ENCODE measurements at regions not wholly inside any gene's neighbourhood (a gene's known extent, or its start where the extent isn't known, plus 50 kb on each side); places are given as distances from the start of the nearest gene placed in this dataset.
"Not testable (repeated sequence)": the region's sequence is repeated elsewhere in the genome, so short reads cannot be mapped to it uniquely, and the experiment has no call there.

DNA sequence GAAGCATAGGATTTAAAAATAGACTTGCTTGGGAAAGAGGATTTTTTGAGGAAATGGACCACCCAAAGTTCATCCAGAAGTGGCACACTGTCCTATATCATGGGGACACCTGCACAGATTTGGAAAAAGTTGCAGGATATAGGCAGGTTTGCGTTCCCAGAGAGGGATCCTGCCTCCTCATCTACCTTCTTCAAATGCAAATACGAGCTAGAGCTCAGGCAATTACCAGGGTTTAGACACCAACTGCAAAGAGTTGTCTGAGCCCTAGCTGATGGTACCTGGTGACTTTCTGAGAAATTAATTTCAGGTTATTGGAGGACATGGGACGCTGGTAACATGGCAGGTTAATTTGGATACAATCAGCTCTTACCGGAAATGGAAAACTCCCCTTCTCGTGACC, 423.7 kb upstream of the MTPN start:
- Histone ChIP-seq H3K9me3 (no peaks in the 10 kb centered on the region), H3K27me3 (no peaks in the 10 kb centered on the region), H3K36me3 (no peaks in the 10 kb centered on the region), H3K27ac (no peak overlapping the region), H3K4me3 (no peak overlapping the region), H3K4me1 (no peaks in the 10 kb centered on the region)
- TF ChIP-seq, protein P1, sequence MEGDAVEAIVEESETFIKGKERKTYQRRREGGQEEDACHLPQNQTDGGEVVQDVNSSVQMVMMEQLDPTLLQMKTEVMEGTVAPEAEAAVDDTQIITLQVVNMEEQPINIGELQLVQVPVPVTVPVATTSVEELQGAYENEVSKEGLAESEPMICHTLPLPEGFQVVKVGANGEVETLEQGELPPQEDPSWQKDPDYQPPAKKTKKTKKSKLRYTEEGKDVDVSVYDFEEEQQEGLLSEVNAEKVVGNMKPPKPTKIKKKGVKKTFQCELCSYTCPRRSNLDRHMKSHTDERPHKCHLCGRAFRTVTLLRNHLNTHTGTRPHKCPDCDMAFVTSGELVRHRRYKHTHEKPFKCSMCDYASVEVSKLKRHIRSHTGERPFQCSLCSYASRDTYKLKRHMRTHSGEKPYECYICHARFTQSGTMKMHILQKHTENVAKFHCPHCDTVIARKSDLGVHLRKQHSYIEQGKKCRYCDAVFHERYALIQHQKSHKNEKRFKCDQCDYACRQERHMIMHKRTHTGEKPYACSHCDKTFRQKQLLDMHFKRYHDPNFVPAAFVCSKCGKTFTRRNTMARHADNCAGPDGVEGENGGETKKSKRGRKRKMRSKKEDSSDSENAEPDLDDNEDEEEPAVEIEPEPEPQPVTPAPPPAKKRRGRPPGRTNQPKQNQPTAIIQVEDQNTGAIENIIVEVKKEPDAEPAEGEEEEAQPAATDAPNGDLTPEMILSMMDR (IDR thresholded peaks at IDR 0.05): no peak
- no peak for DNase-seq (ENCODE audit: low spot score)

DNA sequence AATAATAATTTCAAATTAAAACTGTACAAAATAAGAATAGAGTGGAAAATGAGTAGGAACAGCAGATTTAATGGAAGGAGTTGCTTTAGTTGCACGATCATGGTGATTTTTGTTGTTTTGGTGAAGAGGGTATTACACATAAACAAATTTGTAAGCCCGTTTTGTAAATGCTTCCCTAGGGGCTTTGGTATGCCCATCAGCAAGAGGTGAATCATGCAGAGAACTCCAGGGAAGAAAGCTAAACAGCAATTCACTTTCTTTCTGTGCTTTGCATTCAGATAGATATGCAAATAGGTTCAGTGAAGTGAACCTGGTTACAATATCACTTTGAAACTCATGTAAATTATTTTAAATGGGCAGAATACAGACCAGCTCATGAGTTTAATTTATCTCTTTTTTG, 422.2 kb upstream of the MTPN start:
- H3K4me3 ChIP-seq: no peak overlapping the region
- no peaks in the 10 kb centered on the region for H3K9me3 ChIP-seq
- H3K36me3 ChIP-seq: no peaks in the 10 kb centered on the region
- no peaks in the 10 kb centered on the region for H3K4me1 ChIP-seq
- no peak for DNase-seq (ENCODE audit: low spot score)
- no peak overlapping the region for H3K27ac ChIP-seq
- TF ChIP-seq, protein P1 (IDR thresholded peaks at IDR 0.05): no peak
- no peaks in the 10 kb centered on the region for H3K27me3 ChIP-seq

DNA sequence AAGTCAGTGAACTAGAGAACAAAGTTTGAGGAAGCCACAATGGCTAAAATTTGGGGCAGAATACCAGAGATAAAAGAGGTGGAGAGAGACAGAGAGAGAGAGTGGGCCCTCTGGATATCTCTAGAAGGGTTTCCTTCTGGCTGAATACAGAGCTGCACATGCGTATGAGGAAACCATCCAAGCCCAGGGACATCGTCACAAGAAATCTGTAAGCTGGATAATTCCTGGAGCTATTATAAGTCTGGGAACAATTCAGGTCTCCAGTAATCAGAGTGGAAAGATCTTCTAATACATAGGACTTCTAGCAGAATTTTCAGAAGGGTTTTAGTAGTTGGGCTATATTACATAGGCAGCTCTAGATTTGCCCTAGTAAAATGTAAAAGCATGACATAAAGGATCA, 415.7 kb upstream of the MTPN start:
- Histone ChIP-seq H3K27me3 (no peaks in the 10 kb centered on the region), H3K4me1 (no peaks in the 10 kb centered on the region), H3K36me3 (no peaks in the 10 kb centered on the region), H3K4me3 (no peak overlapping the region), H3K27ac (no peak overlapping the region), H3K9me3 (no peaks in the 10 kb centered on the region)
- TF ChIP-seq, protein P1 (IDR thresholded peaks at IDR 0.05): no peak
- no peak for DNase-seq (ENCODE audit: low spot score)

DNA sequence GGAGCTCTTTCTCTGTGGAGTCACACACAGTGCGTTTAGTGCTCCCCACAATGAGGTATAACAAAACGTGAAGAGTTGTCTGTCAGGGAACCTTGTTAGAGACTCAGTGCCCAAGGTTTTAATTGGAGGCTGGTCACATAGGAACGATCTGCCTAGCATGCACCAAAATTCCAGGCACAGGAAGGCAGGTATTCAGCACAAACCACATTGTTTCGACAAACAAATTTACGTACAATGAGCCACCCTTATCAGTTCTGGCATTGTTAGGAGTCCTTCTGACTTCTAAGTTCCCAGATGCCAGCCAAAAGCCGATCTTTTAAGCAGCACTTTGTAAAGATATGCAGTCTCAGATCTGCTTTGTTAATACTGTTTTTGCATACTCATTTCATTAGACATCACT, 414.2 kb upstream of the MTPN start:
- no peaks in the 10 kb centered on the region for H3K4me1 ChIP-seq
- H3K27me3 ChIP-seq: no peaks in the 10 kb centered on the region
- DNase-seq (ENCODE audit: low spot score): no peak
- TF ChIP-seq, protein P1 (IDR thresholded peaks at IDR 0.05): no peak
- H3K4me3 ChIP-seq: no peak overlapping the region
- H3K9me3 ChIP-seq: no peaks in the 10 kb centered on the region
- no peaks in the 10 kb centered on the region for H3K36me3 ChIP-seq
- no peak overlapping the region for H3K27ac ChIP-seq

- H3K4me1 ChIP-seq: no peaks in the 10 kb centered on the region
- TF ChIP-seq, protein P1 (IDR thresholded peaks at IDR 0.05): no peak
- no peak overlapping the region for H3K4me3 ChIP-seq
- H3K9me3 ChIP-seq: no peaks in the 10 kb centered on the region
- H3K36me3 ChIP-seq: no peaks in the 10 kb centered on the region
- no peak overlapping the region for H3K27ac ChIP-seq
- DNase-seq (ENCODE audit: low spot score): no peak
- H3K27me3 ChIP-seq: no peaks in the 10 kb centered on the region
Observed at GRCh38 chr7:136389933-136390332, 412.8 kb upstream of the MTPN start.

GRCh38 chr7:136386876-136387275, 409.7 kb upstream of the MTPN start:
- Histone ChIP-seq H3K9me3 (no peaks in the 10 kb centered on the region), H3K4me3 (no peak overlapping the region), H3K27ac (no peak overlapping the region), H3K27me3 (no peaks in the 10 kb centered on the region), H3K36me3 (no peaks in the 10 kb centered on the region), H3K4me1 (no peaks in the 10 kb centered on the region)
- no peak for DNase-seq (ENCODE audit: low spot score)
- TF ChIP-seq, protein P1 (IDR thresholded peaks at IDR 0.05): no peak

DNA sequence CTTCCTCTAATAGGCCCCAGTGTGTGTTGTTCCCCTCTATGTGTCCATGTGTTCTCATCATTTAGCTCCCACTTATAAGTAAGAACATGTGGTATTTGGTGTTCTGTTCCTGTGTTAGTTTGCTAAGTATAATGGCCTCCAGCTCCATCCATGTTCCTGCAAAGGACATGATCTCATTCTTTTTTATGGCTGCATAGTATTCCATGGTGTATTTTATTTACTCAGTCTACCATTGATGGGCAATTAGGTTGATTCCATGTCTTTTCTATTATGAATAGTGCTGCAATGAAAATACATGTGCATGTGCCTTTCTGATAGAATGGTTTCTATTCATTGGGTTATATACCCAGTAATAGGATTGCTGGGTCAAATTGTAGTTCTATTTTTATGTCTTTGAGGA, 394.2 kb upstream of the MTPN start:
- DNase-seq (ENCODE audit: low spot score); H3K4me3 ChIP-seq; H3K4me1 ChIP-seq; H3K27me3 ChIP-seq; H3K36me3 ChIP-seq; H3K27ac ChIP-seq; H3K9me3 ChIP-seq: not testable (repeated sequence)
